ENCODE measurements at regions not wholly inside any gene's neighbourhood (a gene's known extent, or its start where the extent isn't known, plus 50 kb on each side); places are given as distances from the start of the nearest gene placed in this dataset.
"Not testable (repeated sequence)": the region's sequence is repeated elsewhere in the genome, so short reads cannot be mapped to it uniquely, and the experiment has no call there.

- TF ChIP-seq CTCF (IDR thresholded peaks at IDR 0.05; ENCODE audit: insufficient read depth, missing control alignments) = no peak
- no peak for DNase-seq (ENCODE audit: insufficient read length, low spot score)
- FAIRE-seq = no peak
Measured at GRCh38 chr6:74715355-74716085, 490.3 kb downstream of the COL12A1 start.

GRCh38 chr6:74713941-74714340 lies 491.9 kb downstream of the COL12A1 start:
- FAIRE-seq (no peak), DNase-seq (ENCODE audit: insufficient read length, low spot score) (no peak)
- TF ChIP-seq CTCF (IDR thresholded peaks at IDR 0.05; ENCODE audit: insufficient read depth, missing control alignments) = no peak

- FAIRE-seq = no peak
- no peak for TF ChIP-seq CTCF (IDR thresholded peaks at IDR 0.05; ENCODE audit: insufficient read depth, missing control alignments)
Measured at GRCh38 chr6:74705451-74705850, 500.4 kb downstream of the COL12A1 start.

GRCh38 chr6:74704540-74704939 lies 501.3 kb downstream of the COL12A1 start:
- DNase-seq (ENCODE audit: insufficient read length, low spot score); FAIRE-seq: not testable (repeated sequence)

More at GRCh38 chr6:74705451-74705850, 500.4 kb downstream of the COL12A1 start:
- no peak for DNase-seq (ENCODE audit: insufficient read length, low spot score)

GRCh38 chr6:74690365-74690764 lies 515.5 kb downstream of the COL12A1 start:
- no peak for DNase-seq (ENCODE audit: insufficient read length, low spot score)
- FAIRE-seq = no peak
- no peak for TF ChIP-seq CTCF (IDR thresholded peaks at IDR 0.05; ENCODE audit: insufficient read depth, missing control alignments)

- no peak for TF ChIP-seq CTCF (IDR thresholded peaks at IDR 0.05; ENCODE audit: insufficient read depth, missing control alignments)
- FAIRE-seq (no peak), DNase-seq (ENCODE audit: insufficient read length, low spot score) (no peak)
Measured at GRCh38 chr6:74689601-74690000, 516.3 kb downstream of the COL12A1 start.

GRCh38 chr6:74677463-74677862 lies 528.4 kb downstream of the COL12A1 start:
- DNase-seq (ENCODE audit: insufficient read length, low spot score) (no peak), FAIRE-seq (no peak)

More at GRCh38 chr6:74677463-74677862, 528.4 kb downstream of the COL12A1 start:
- no peak for TF ChIP-seq CTCF (IDR thresholded peaks at IDR 0.05; ENCODE audit: insufficient read depth, missing control alignments)

Data from D721Med (cell line).